ENCODE measurements at regions not wholly inside any gene's neighbourhood (a gene's known extent, or its start where the extent isn't known, plus 50 kb on each side); places are given as distances from the start of the nearest gene placed in this dataset.

- no peak overlapping the region for H3K4me3 ChIP-seq (ENCODE audit: low read depth, low read length)
- intact Hi-C loops (cut with micrococcal nuclease; ENCODE audit: unreplicated experiment): no loop called here
- no TSS peak for BruUV-seq (replicated peaks)
- POLR2A ChIA-PET: no interaction called here
- peaks cover 6% of the 10 kb centered on the region for H3K4me1 Mint-ChIP-seq (ENCODE audit: low read depth, unreplicated experiment)
- H3K36me3 ChIP-seq (ENCODE audit: control insufficient read depth, insufficient read depth, low read length): no peaks in the 10 kb centered on the region
- no peak overlapping the region for H3K27ac Mint-ChIP-seq (ENCODE audit: unreplicated experiment)
- H3K9me3 ChIP-seq: no peaks in the 10 kb centered on the region
- CTCF ChIA-PET: no interaction called here
- H3K9me3 Mint-ChIP-seq (ENCODE audit: unreplicated experiment): no peaks in the 10 kb centered on the region
- H3K27me3 Mint-ChIP-seq (ENCODE audit: insufficient read depth, unreplicated experiment): no peaks in the 10 kb centered on the region
- no peak overlapping the region for H3K4me3 Mint-ChIP-seq (ENCODE audit: unreplicated experiment)
- peaks cover 12% of the 10 kb centered on the region for H3K4me1 ChIP-seq
- H3K27me3 ChIP-seq (replicated peaks; ENCODE audit: control insufficient read depth, insufficient read depth, low read length): no peaks in the 10 kb centered on the region
- no peaks in the 10 kb centered on the region for H3K36me3 Mint-ChIP-seq (ENCODE audit: insufficient read depth, unreplicated experiment)
- DNase-seq: no peak
- no peak for TF ChIP-seq CTCF (IDR thresholded peaks at IDR 0.05; ENCODE audit: insufficient read depth in 1 of 2, low read depth in 1 of 2, low read length in 1 of 2, severe bottlenecking in 1 of 2, unreplicated experiment in 1 of 2)
Measured at GRCh38 chr10:57961487-57961886, 306.2 kb downstream of the IPMK start.

DNA sequence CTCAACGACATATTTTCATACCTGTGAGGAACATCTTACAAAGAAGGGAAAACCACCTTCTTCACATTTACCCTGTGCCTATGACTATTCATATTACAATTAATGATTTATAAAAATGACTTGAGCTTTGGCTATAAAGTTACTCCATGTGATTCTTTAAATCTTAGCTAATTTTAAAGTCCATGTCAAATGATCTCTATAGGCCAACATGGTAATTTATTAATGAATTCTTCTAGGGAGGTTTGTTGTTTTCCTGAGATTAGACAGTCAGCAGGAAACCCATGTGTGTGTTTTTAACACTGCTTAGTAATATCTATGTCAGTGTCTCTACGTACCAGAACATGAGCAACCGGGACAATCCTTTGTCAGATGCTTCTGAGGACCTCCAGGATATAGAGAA, 307.3 kb downstream of the IPMK start:
- ChIA-PET CTCF (no interaction called here), POLR2A (no interaction called here)
- no peak for TF ChIP-seq CTCF (IDR thresholded peaks at IDR 0.05; ENCODE audit: insufficient read depth in 1 of 2, low read depth in 1 of 2, low read length in 1 of 2, severe bottlenecking in 1 of 2, unreplicated experiment in 1 of 2)
- H3K4me3 Mint-ChIP-seq (ENCODE audit: unreplicated experiment): no peak overlapping the region
- H3K4me1 Mint-ChIP-seq (ENCODE audit: low read depth, unreplicated experiment): peaks cover 6% of the 10 kb centered on the region
- Histone ChIP-seq H3K36me3 (ENCODE audit: control insufficient read depth, insufficient read depth, low read length) (no peaks in the 10 kb centered on the region), H3K4me1 (peaks cover 12% of the 10 kb centered on the region), H3K9me3 (no peaks in the 10 kb centered on the region), H3K4me3 (ENCODE audit: low read depth, low read length) (no peak overlapping the region), H3K27me3 (replicated peaks; ENCODE audit: control insufficient read depth, insufficient read depth, low read length) (no peaks in the 10 kb centered on the region)
- intact Hi-C loops (cut with micrococcal nuclease; ENCODE audit: unreplicated experiment): no loop called here
- no peaks in the 10 kb centered on the region for H3K36me3 Mint-ChIP-seq (ENCODE audit: insufficient read depth, unreplicated experiment)
- no peak for DNase-seq
- no peaks in the 10 kb centered on the region for H3K9me3 Mint-ChIP-seq (ENCODE audit: unreplicated experiment)
- H3K27me3 Mint-ChIP-seq (ENCODE audit: insufficient read depth, unreplicated experiment): no peaks in the 10 kb centered on the region
- BruUV-seq (replicated peaks): no TSS peak
- no peak overlapping the region for H3K27ac Mint-ChIP-seq (ENCODE audit: unreplicated experiment)

- Histone ChIP-seq H3K9me3 (no peaks in the 10 kb centered on the region), H3K4me3 (ENCODE audit: low read depth, low read length) (no peak overlapping the region), H3K4me1 (peaks cover 12% of the 10 kb centered on the region), H3K27me3 (replicated peaks; ENCODE audit: control insufficient read depth, insufficient read depth, low read length) (no peaks in the 10 kb centered on the region), H3K36me3 (ENCODE audit: control insufficient read depth, insufficient read depth, low read length) (no peaks in the 10 kb centered on the region)
- Mint-ChIP-seq H3K4me1 (ENCODE audit: low read depth, unreplicated experiment) (peaks cover 6% of the 10 kb centered on the region), H3K27me3 (ENCODE audit: insufficient read depth, unreplicated experiment) (no peaks in the 10 kb centered on the region), H3K36me3 (ENCODE audit: insufficient read depth, unreplicated experiment) (no peaks in the 10 kb centered on the region), H3K9me3 (ENCODE audit: unreplicated experiment) (no peaks in the 10 kb centered on the region), H3K27ac (ENCODE audit: unreplicated experiment) (no peak overlapping the region), H3K4me3 (ENCODE audit: unreplicated experiment) (no peak overlapping the region)
- no TSS peak for BruUV-seq (replicated peaks)
- POLR2A ChIA-PET: no interaction called here
- no peak for TF ChIP-seq CTCF (IDR thresholded peaks at IDR 0.05; ENCODE audit: insufficient read depth in 1 of 2, low read depth in 1 of 2, low read length in 1 of 2, severe bottlenecking in 1 of 2, unreplicated experiment in 1 of 2)
- DNase-seq: peak in 1 of 2 experiments; percentile 41
- CTCF ChIA-PET: no interaction called here
- intact Hi-C loops (cut with micrococcal nuclease; ENCODE audit: unreplicated experiment): loop anchor here (1.0 kb wide), 1 partner anchor 39 kb away; no protein-coding TSS in a partner anchor
Measured at GRCh38 chr10:57959318-57960006, 308.2 kb downstream of the IPMK start.

Measured in Caco-2 (cell line).